ENCODE measurements at regions not wholly inside any gene's neighbourhood (a gene's known extent, or its start where the extent isn't known, plus 50 kb on each side); places are given as distances from the start of the nearest gene placed in this dataset.

DNA sequence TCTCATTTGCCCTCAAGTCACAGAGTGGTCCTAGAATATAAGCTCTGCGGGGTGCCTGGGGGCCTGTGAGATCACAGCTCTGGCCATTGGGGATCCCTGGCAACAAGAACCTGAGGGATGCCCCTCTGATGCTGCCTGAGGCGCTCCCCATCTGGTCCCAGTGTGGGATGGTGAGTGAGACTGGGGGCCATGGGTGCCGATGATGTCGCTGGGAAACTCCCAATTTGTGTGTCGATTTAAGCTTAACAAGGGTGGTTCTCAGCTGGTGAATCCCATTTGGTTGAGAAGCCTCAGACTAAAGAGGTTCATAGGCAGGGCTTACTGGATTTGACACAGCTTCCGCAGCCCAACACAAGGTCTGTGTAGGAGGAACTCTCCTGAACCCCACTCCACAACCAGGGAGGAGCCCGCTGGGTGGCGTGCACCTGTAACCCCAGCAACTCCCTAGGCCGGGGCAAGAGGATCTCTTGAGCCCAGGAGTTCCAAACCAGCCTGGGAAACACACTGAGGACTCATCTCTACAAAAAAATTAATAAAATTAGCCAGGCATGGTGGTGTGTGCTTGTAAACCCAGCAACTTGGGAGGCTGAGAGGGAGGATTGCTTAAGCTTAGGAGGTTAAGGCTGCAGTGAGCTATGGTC lies 63.7 kb upstream of the SIAH1 start:
- Histone ChIP-seq H3K9me3 (replicated peaks; ENCODE audit: control insufficient read depth, insufficient read depth, low read length) (no peaks in the 10 kb centered on the region), H3K36me3 (ENCODE audit: control insufficient read depth in 2 of 2, extremely low read depth in 1 of 2, insufficient read depth in 2 of 2, low read length in 2 of 2) (no peaks in the 10 kb centered on the region), H3K4me2 (ENCODE audit: insufficient read depth, low read length) (no peak overlapping the region), H3K4me3 (replicated peaks in 1 of 3; ENCODE audit: insufficient read depth in 1 of 3, low read depth in 1 of 3, low read length in 3 of 3) (no peak overlapping the region), H2AFZ (ENCODE audit: low read depth, low read length) (no peak overlapping the region), H3K9ac (replicated peaks; ENCODE audit: extremely low read depth, insufficient read depth, low read length) (no peak overlapping the region), H3K27me3 (ENCODE audit: control insufficient read depth in 2 of 2, insufficient read depth in 2 of 2, low read length in 2 of 2) (no peaks in the 10 kb centered on the region), H4K20me1 (replicated peaks; ENCODE audit: control insufficient read depth, extremely low read depth, insufficient read depth, low read length) (no peaks in the 10 kb centered on the region), H3K9me1 (replicated peaks; ENCODE audit: control insufficient read depth, extremely low read depth, insufficient read depth, low read length) (no peaks in the 10 kb centered on the region), H3K79me2 (ENCODE audit: control insufficient read depth, insufficient read depth, low read length) (no peaks in the 10 kb centered on the region), H3K27ac (ENCODE audit: insufficient read depth, low read depth, low read length) (no peak overlapping the region), H3K4me1 (ENCODE audit: control insufficient read depth, extremely low read depth, insufficient read depth, low read length) (peaks cover 9% of the 10 kb centered on the region)
- CTCF ChIA-PET = interaction anchor here (1.0 kb wide), 1 partner anchor 181 kb away, joined by 4 read pairs; no protein-coding TSS in a partner anchor
- FAIRE-seq (no peak), DNase-seq (ENCODE audit: low read depth, low spot score) (no peak)
- BruUV-seq (replicated peaks) = no TSS peak
- TF ChIP-seq, protein P1, sequence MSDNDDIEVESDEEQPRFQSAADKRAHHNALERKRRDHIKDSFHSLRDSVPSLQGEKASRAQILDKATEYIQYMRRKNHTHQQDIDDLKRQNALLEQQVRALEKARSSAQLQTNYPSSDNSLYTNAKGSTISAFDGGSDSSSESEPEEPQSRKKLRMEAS (IDR thresholded peaks at IDR 0.05; ENCODE audit: insufficient read depth, insufficient read length) = no peak
- TF ChIP-seq FOS (IDR thresholded peaks at IDR 0.05; ENCODE audit: borderline replicate concordance, insufficient read depth, low read length) (no peak), EZH2 (IDR thresholded peaks at IDR 0.05; ENCODE audit: borderline replicate concordance, low read depth, low read length, severe bottlenecking) (no peak), GATA2 (IDR thresholded peaks at IDR 0.05; ENCODE audit: insufficient read depth, insufficient read length, low read depth, low read length) (no peak), MYC (IDR thresholded peaks at IDR 0.05; ENCODE audit: low read depth, low read length) (no peak), JUN (IDR thresholded peaks at IDR 0.05; ENCODE audit: borderline replicate concordance, insufficient read depth, insufficient read length, low read depth) (no peak), POLR2AphosphoS5 (IDR thresholded peaks at IDR 0.05; ENCODE audit: insufficient read depth, low read depth, low read length) (no peak), POLR2A (IDR thresholded peaks at IDR 0.05; ENCODE audit: low read depth, low read length) (no peak)
- TF ChIP-seq, protein P2, sequence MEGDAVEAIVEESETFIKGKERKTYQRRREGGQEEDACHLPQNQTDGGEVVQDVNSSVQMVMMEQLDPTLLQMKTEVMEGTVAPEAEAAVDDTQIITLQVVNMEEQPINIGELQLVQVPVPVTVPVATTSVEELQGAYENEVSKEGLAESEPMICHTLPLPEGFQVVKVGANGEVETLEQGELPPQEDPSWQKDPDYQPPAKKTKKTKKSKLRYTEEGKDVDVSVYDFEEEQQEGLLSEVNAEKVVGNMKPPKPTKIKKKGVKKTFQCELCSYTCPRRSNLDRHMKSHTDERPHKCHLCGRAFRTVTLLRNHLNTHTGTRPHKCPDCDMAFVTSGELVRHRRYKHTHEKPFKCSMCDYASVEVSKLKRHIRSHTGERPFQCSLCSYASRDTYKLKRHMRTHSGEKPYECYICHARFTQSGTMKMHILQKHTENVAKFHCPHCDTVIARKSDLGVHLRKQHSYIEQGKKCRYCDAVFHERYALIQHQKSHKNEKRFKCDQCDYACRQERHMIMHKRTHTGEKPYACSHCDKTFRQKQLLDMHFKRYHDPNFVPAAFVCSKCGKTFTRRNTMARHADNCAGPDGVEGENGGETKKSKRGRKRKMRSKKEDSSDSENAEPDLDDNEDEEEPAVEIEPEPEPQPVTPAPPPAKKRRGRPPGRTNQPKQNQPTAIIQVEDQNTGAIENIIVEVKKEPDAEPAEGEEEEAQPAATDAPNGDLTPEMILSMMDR (IDR thresholded peaks at IDR 0.05; ENCODE audit: extremely low read depth in 1 of 2, insufficient read depth in 1 of 2, low read depth in 1 of 2, low read length in 2 of 2) = no peak
- POLR2A ChIA-PET = no interaction called here
- dilution Hi-C loops (cut with MboI; ENCODE audit: extremely low pct_ligation_motif_present, low sequenced_read_pairs) = no loop called here
- intact Hi-C loops (cut with micrococcal nuclease) = no loop called here

All from endothelial cell of umbilical vein (primary cell).